AG10803 (cell line): ENCODE measurements at regions not wholly inside any gene's neighbourhood (a gene's known extent, or its start where the extent isn't known, plus 50 kb on each side); places are given as distances from the start of the nearest gene placed in this dataset.
A peak's percentile ranks its signal among the peaks of the same experiment; 100 is the strongest.

ENCODE experiments used
- DNase-seq: peaks from one replicate; pipeline ENCODE4 v3.0.0; 2010; ENCODE audit warnings: low read depth
- H3K4me3 ChIP-seq: 2 replicates; pipeline ENCODE4 v1.5.1; 2011; ENCODE audit warnings: mild to moderate bottlenecking, low read length, control low read depth
- TF ChIP-seq, protein P1 (sequence below): conservative IDR thresholded peaks from 2 replicates; pipeline ENCODE4 v1.5.1; 2011; ENCODE audit warnings: mild to moderate bottlenecking, low read length, control low read depth, inconsistent platforms

DNA sequence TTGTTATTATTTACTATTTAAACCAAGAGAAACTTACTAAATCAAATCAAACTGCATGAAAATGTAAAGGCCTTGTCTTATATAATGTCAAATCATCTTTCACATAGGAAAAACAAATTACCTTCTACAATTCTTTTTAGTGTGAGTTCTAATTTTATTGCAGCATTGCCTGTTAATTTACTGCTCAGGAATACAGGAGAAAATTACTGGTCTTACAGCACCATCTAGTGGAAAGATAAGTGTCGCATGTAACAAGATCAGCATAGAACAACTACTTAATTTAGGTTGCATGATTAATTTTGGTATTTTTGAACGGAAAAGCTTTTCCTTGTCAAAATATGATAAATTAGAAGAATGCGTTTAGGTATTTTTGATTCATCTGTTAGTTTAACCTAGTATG is 502.7 kb downstream of the UQCRFS1 start:
- TF ChIP-seq, protein P1, sequence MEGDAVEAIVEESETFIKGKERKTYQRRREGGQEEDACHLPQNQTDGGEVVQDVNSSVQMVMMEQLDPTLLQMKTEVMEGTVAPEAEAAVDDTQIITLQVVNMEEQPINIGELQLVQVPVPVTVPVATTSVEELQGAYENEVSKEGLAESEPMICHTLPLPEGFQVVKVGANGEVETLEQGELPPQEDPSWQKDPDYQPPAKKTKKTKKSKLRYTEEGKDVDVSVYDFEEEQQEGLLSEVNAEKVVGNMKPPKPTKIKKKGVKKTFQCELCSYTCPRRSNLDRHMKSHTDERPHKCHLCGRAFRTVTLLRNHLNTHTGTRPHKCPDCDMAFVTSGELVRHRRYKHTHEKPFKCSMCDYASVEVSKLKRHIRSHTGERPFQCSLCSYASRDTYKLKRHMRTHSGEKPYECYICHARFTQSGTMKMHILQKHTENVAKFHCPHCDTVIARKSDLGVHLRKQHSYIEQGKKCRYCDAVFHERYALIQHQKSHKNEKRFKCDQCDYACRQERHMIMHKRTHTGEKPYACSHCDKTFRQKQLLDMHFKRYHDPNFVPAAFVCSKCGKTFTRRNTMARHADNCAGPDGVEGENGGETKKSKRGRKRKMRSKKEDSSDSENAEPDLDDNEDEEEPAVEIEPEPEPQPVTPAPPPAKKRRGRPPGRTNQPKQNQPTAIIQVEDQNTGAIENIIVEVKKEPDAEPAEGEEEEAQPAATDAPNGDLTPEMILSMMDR: peak; percentile 78
- DNase-seq: peak; percentile 74

GRCh38 chr19:28706693-28707092 is 506.3 kb downstream of the UQCRFS1 start:
- H3K4me3 ChIP-seq: no peak overlapping the region
- DNase-seq: no peak
- TF ChIP-seq, protein P1: no peak

More for the DNA sequence above, 502.7 kb downstream of the UQCRFS1 start:
- H3K4me3 ChIP-seq: no peak overlapping the region

DNA sequence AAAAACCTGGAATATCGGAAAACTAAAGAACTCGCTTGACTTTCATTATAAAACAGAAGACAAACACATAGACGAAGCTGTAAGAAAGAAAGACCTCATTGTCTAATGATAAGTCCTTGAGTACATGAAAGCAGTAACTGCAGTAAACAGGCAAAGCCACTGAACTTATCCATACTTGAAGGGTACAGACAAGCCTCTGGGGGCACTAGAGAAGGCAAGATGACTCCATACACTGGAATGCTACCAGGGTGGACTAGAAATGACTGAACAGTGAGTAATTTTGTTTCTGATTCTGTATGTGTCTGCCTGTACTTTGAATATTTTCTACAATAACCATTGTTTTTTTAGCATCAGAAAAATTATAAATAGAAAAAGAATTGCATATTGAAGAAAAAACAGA is 507.9 kb downstream of the UQCRFS1 start:
- no peak overlapping the region for H3K4me3 ChIP-seq
- peak; percentile 85 for DNase-seq
- TF ChIP-seq, protein P1: peak; percentile 78

DNA sequence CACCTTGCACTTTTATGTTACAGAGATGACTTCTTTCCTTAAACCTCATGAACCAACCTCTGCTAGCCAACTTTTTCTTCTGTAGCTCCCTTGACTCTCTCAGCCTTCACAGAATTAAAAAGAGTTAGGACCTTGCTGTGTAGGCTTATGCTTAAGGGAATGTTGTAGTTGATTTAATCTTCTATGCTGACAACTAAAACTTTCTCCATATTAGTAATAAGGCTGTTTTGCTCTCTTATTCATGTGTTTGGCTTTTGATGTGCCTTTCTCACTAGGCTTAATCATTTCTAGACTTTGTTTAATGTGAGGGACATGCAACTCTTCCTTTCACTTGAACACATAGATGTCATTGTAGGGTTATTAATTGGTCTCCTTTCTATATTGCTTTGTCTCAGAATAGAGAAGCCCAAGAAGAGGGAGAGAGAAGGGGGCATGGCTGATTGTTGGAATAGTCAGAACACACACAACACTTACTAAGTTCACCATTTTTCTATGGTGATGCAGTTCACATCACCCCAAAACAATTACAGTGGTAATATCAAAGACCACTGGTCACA is 509.5 kb downstream of the UQCRFS1 start:
- H3K4me3 ChIP-seq: no peak overlapping the region
- no peak for DNase-seq
- TF ChIP-seq, protein P1: no peak

DNA sequence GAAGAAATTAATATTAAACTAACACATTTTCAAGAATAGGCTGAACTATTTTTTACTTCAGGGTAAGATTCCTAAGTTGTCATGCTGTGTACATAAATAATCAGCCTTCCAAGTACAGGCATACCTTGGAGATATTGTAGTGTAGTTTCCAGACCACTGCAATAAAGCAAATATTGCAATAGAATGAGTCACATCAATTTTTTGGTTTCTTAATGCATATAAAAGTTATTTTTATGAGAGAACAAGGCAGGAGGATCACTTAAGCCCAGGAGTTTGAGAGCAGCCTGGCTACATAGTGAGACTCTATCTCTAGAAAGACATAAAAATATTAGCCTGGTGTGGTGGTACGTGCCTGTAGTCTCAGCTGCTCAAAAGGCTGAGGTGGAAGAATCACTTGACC is 511.5 kb downstream of the UQCRFS1 start:
- DNase-seq: peak; percentile 55
- no peak overlapping the region for H3K4me3 ChIP-seq
- TF ChIP-seq, protein P1: no peak

DNA sequence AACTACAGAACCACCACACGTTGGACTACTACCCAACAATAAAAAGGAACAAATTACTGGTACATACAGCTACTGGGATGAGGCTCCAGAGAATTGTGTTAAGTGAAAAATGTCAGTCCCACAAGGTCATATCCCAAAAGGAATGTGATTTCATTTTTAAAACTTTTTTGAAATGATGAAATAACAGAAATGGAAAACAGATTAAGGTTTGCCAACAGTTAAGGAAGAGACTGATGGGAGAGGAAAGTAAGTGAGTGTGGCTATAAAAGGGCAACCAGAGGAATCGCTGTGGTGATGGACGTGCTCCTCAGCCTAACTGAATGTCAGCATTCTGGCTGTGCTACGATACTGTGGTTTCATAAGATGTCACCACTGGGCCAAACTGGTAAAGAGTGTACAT is 512.8 kb downstream of the UQCRFS1 start:
- no peak overlapping the region for H3K4me3 ChIP-seq
- TF ChIP-seq, protein P1: no peak
- peak; percentile 28 for DNase-seq

DNA sequence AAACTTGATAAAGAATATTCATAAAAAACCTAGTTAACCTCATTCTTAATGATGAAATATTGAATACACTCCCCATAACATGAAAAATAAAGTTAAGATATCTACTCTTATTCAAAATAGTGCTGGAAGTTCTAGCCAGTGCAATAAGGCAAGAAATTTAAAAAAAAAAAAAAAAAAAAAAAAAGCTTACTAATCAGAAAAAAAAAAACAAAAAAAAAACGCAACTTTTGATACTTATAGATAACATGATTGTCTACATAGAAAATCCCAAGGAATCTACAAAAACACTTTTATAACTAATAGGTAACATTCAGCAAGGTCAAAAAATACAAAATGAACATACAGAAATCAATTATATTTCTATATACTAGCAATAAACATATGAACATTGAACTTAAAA is 515.6 kb downstream of the UQCRFS1 start:
- H3K4me3 ChIP-seq: no peak overlapping the region
- TF ChIP-seq, protein P1: no peak
- DNase-seq: no peak
